HG02571 (cell line): ENCODE measurements at regions not wholly inside any gene's neighbourhood (a gene's known extent, or its start where the extent isn't known, plus 50 kb on each side); places are given as distances from the start of the nearest gene placed in this dataset.
A peak's percentile ranks its signal among the peaks of the same experiment; 100 is the strongest.
"Not testable (repeated sequence)": the region's sequence is repeated elsewhere in the genome, so short reads cannot be mapped to it uniquely, and the experiment has no call there.

Source experiments
- ATAC-seq: cut with Tn5 transposase; IDR thresholded peaks from one replicate; pipeline ENCODE4 v1.9.1; 2021; ENCODE audit warnings: mild to moderate bottlenecking, moderate library complexity; ENCODE audit not compliant: unreplicated experiment

GRCh38 chr9:62833323-62834200, 1643.7 kb downstream of the SPATA31A7 start:
- ATAC-seq = not testable (repeated sequence)

- ATAC-seq = peak; percentile 18
These were observed 1647.5 kb downstream of the SPATA31A7 start for GRCh38 chr9:62837254-62837911.

- peak; percentile 100 for ATAC-seq
These were observed 1648.3 kb downstream of the SPATA31A7 start for GRCh38 chr9:62838024-62838718.

GRCh38 chr9:62839168-62839567, 1649.3 kb downstream of the SPATA31A7 start:
- ATAC-seq = not testable (repeated sequence)

GRCh38 chr9:62843145-62843544, 1653.3 kb downstream of the SPATA31A7 start:
- ATAC-seq = not testable (repeated sequence)

- ATAC-seq = not testable (repeated sequence)
These were observed 1654.0 kb downstream of the SPATA31A7 start for GRCh38 chr9:62843706-62844290.

GRCh38 chr9:62844681-62845185, 1654.9 kb downstream of the SPATA31A7 start:
- ATAC-seq = not testable (repeated sequence)

- not testable (repeated sequence) for ATAC-seq
These were observed 1658.4 kb downstream of the SPATA31A7 start for GRCh38 chr9:62848258-62848657.

GRCh38 chr9:62849991-62850390, 1660.2 kb downstream of the SPATA31A7 start:
- not testable (repeated sequence) for ATAC-seq

- ATAC-seq = not testable (repeated sequence)
These were observed 1667.4 kb downstream of the SPATA31A7 start for GRCh38 chr9:62857280-62857679.

GRCh38 chr9:62858240-62858639, 1668.4 kb downstream of the SPATA31A7 start:
- ATAC-seq = not testable (repeated sequence)

GRCh38 chr9:62860939-62861860, 1671.4 kb downstream of the SPATA31A7 start:
- ATAC-seq = not testable (repeated sequence)

- not testable (repeated sequence) for ATAC-seq
These were observed 1672.3 kb downstream of the SPATA31A7 start for GRCh38 chr9:62862180-62862579.

GRCh38 chr9:62863319-62863718, 1673.5 kb downstream of the SPATA31A7 start:
- ATAC-seq = not testable (repeated sequence)

GRCh38 chr9:62863867-62864266, 1674.0 kb downstream of the SPATA31A7 start:
- ATAC-seq = not testable (repeated sequence)

GRCh38 chr9:62864481-62865469, 1674.9 kb downstream of the SPATA31A7 start:
- not testable (repeated sequence) for ATAC-seq

- ATAC-seq = not testable (repeated sequence)
These were observed 1679.2 kb downstream of the SPATA31A7 start for GRCh38 chr9:62869061-62869460.

- ATAC-seq = not testable (repeated sequence)
These were observed 1681.9 kb downstream of the SPATA31A7 start for GRCh38 chr9:62871765-62872164.
